ENCODE measurements at regions not wholly inside any gene's neighbourhood (a gene's known extent, or its start where the extent isn't known, plus 50 kb on each side); places are given as distances from the start of the nearest gene placed in this dataset.

GRCh38 chr3:40655551-40655950 is 130.8 kb downstream of the ZNF621 start:
- ATAC-seq: no peak

More at GRCh38 chr3:40655551-40655950, 130.8 kb downstream of the ZNF621 start:
- ChIA-PET POLR2A (no interaction called here), CTCF (ENCODE audit: low intra/inter-chr PET ratio) (no interaction called here)
- Histone ChIP-seq H3K36me3 (ENCODE audit: control insufficient read depth, insufficient read depth, low read length) (no peaks in the 10 kb centered on the region), H3K9me3 (replicated peaks; ENCODE audit: control insufficient read depth, insufficient read depth, low read depth, low read length) (no peaks in the 10 kb centered on the region), H3K4me2 (ENCODE audit: insufficient read depth, low read length) (no peak overlapping the region), H3K4me1 (replicated peaks in 1 of 2; ENCODE audit: control insufficient read depth in 2 of 2, insufficient read depth in 2 of 2, low read length in 2 of 2) (no peaks in the 10 kb centered on the region; a peak in 2 of 5 replicates), H3K9ac (ENCODE audit: insufficient read depth in 1 of 2, low read depth in 2 of 2, low read length in 2 of 2) (no peak overlapping the region), H3K4me3 (no peak overlapping the region), H3K79me2 (ENCODE audit: control insufficient read depth, insufficient read depth, low read length) (no peaks in the 10 kb centered on the region), H3K27me3 (ENCODE audit: control insufficient read depth in 2 of 2, insufficient read depth in 2 of 2, low read length in 2 of 2) (peaks cover 0 to 3% of the 10 kb centered on the region in 2 experiments; a peak in 2 of 5 replicates), H3K27ac (ENCODE audit: extremely low read depth, low read depth, low read length) (no peak overlapping the region), H3K9me1 (ENCODE audit: control insufficient read depth, insufficient read depth, low read length) (no peaks in the 10 kb centered on the region), H4K20me1 (replicated peaks; ENCODE audit: control insufficient read depth, insufficient read depth, low read length) (no peaks in the 10 kb centered on the region), H2AFZ (ENCODE audit: low read depth, low read length) (no peak overlapping the region)
- WGBS (ENCODE audit: insufficient coverage, low coverage, missing lambda C conversion rate): 3% methylated on average over 4 of the region's 4 CpGs
- in situ Hi-C loops (cut with MboI) (no loop called here), intact Hi-C loops (cut with micrococcal nuclease) (no loop called here)
- BruUV-seq (replicated peaks): no TSS peak
- DNase-seq (ENCODE audit: extremely low read depth in 1 of 4, low spot score in 3 of 4) (no peak), FAIRE-seq (no peak)
- peak; percentile 36 for TF ChIP-seq RFX1 (IDR thresholded peaks at IDR 0.05)
- no peak for TF ChIP-seq THRAP3 (IDR thresholded peaks at IDR 0.05; ENCODE audit: borderline replicate concordance)
- no peak for TF ChIP-seq ZNF384 (IDR thresholded peaks at IDR 0.05; ENCODE audit: low read depth, low read length)
- TF ChIP-seq MAX (CRISPR knock-in tag; IDR thresholded peaks at IDR 0.05): no peak
- TF ChIP-seq PRMT5 (CRISPR knock-in tag; IDR thresholded peaks at IDR 0.05): no peak
- TF ChIP-seq UBTF (IDR thresholded peaks at IDR 0.05; ENCODE audit: borderline replicate concordance in 1 of 2, low read depth in 2 of 2, low read length in 2 of 2): no peak
- no peak for TF ChIP-seq POLR3G (IDR thresholded peaks at IDR 0.05; ENCODE audit: extremely low read depth, insufficient read length, insufficient replicate concordance)
- TF ChIP-seq ZNF717 (CRISPR knock-in tag; IDR thresholded peaks at IDR 0.05): no peak
